Urothelium cell line (cell line): ENCODE measurements at regions not wholly inside any gene's neighbourhood (a gene's known extent, or its start where the extent isn't known, plus 50 kb on each side); places are given as distances from the start of the nearest gene placed in this dataset.

Source experiments
- DNase-seq: peaks from one replicate; pipeline ENCODE4 v3.0.0; 2011; ENCODE audit warnings: low spot score, mixed read lengths
- FAIRE-seq: peaks from 2 replicates; lab custom pipeline; 2011; peaks lifted over from hg19 to GRCh38; lab: Jason Lieb, UNC

- DNase-seq (no peak), FAIRE-seq (no peak)
Observed at GRCh38 chr2:128639693-128640092, 321.0 kb upstream of the HS6ST1 start.

DNA sequence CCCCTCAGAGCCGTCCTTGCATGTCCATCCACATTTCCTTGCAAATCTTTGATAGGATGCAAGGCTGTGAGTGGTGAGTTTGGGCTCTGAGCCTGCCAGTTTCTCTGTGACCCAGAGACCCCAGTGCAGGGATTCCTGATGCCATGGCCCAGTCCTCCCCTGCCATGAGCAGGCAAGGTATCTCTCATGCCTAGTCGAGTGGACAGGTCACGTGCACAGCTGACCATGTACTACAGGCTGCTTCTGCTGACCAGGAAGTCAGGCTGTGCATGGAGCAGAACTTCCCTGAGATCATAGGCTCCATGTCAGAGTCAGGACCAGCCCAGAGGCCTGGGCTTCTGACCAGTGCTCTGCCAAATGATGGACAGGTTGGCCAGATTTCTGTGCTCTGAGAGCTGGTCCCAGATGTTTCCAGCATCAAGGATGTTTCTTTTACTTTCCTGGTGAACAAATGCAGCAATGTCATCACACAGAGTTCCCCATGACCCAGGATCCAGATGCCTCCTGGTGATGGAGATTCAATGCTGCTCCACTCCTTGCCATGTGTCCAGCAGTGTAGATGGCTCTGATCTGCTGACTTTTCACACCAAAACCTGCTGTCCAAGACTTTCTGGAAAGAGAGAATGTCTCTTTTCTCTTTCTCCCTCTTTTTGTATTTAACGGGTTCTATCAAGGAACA lies 321.6 kb upstream of the HS6ST1 start:
- FAIRE-seq (no peak), DNase-seq (no peak)

GRCh38 chr2:128640845-128641360 lies 322.2 kb upstream of the HS6ST1 start:
- FAIRE-seq: no peak
- no peak for DNase-seq

DNA sequence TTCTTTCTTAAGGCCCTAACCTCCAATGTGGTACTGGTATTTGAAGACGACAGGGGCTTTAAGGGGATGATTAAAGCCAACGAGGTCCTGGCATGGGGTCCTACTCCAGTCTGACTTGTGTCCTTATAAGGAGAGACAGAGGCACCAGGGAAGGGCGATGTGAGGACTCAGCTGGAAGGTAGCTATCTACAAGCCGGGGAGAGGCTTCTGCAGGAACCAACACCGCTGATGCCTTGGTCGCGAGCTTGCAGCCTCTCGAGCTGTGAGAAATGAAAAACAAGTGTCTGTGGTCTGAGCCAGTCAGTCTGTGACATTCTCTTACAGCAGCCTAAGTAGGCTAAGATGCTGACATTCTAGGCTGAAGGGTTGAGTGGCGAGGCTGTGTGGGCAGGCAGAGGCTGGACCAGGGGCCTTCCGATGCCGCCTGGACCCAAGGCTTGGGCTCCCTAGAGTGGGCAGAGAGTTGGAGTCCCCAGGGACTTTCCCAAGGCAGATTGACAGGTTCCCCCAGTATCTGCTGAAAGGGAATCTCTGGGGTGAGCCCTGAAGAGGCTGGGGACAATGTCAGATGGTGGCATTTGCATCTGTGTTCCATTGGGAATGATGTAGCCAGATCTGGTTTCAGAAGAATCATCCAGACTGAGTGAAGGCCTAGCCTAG lies 322.9 kb upstream of the HS6ST1 start:
- no peak for FAIRE-seq
- DNase-seq: no peak

DNA sequence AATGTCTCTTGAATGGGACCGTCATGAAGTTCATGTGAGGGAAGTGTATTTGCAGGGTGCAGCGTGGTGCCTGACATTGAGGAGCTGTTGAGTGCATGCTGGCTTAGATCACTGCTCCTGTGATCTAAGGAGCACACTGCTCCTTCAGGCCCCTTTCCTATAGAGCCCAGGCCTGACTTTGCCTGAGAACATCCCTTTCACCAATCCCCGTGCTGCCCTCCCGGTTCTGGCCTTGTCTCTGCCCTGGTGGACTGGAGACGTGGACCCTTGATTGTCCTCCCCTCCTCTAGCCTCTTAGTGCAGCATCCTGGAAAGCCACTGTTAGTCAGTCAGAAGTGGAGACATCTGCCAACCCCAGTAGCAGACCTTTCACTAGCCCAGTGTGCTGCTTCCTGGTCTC lies 323.6 kb upstream of the HS6ST1 start:
- FAIRE-seq (no peak), DNase-seq (no peak)

DNA sequence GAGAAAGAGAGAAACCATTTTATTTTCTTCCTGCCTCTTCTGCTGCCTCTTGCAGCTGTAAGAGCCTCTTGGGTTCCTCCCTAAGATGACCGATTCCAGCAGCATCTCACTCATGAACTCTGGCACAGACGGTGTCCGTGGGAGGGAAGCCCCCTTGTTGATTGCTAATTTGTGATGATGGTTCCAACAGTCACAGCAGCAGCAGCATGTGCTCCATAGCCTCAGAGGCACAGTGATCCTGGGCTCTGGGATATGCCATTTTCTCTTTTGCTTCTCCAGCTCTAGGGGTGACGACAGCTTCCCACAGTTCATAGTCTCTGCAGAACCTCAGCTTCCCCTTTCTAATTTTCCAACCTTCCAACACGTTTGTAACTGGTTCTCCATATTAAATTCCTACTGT lies 324.2 kb upstream of the HS6ST1 start:
- no peak for DNase-seq
- no peak for FAIRE-seq

DNA sequence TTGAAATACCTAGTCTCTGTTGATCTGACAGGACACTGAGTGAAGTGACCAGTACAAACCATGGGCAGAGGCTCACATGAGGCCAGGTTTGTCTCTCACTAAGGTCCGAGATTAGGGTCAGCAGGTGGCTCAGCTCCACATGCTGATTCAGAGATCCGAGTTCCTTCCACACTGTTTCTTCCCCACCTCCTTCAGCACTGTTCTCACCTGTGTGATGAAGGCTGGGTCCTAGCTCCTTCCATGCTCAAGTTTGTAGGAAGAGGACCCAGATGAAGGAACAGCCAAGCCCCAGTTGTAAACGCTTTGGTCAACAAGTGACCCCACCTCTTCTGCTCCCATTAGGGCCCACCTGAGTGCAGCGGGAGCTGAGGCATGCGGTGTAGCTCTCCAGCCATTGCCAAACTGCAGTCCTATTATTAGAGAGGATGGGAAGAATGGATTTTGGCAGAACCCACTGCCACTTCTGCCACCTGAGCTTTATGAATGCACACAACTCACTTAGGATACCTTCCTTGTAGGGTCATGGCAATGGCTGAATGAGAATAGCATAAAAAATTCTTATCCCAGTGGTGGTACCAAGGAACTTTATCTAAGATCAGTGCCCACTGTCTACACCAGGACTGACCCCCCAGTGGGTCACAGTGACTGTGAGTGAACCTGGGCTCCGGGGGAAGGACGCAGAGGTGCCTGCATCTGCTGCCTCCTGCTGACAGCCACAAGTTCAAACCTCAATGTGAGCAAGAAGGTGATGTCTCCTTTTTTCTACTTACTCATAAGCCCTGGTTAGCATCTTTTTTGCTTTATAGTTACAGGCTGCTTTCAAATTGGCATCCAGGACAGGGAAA lies 324.8 kb upstream of the HS6ST1 start:
- DNase-seq: no peak

GRCh38 chr2:128644156-128644555 lies 325.5 kb upstream of the HS6ST1 start:
- FAIRE-seq (no peak), DNase-seq (no peak)

More for the DNA sequence above, 324.8 kb upstream of the HS6ST1 start:
- FAIRE-seq: no peak

GRCh38 chr2:128644718-128645256 lies 326.1 kb upstream of the HS6ST1 start:
- DNase-seq (no peak), FAIRE-seq (peak; percentile 81)

DNA sequence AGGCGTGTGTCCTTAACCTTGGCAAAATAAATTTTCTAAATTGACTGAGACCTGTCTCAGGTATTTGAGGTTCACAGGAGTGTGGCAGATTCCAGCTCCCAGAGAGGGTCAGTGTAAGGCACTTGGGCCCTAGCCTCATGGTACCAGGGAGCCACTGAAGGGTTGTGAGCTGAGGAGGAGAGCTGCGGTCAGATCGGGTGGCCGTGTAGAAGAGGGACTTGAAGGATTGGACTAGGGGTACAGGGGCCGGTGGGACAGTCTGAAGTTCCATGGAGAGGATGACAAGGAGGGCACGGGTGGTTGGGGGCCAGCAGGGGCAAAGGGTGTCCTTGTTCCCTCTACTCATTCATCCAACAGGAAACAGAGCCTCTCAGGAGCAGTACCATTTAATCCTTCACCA lies 327.0 kb upstream of the HS6ST1 start:
- FAIRE-seq: no peak

DNA sequence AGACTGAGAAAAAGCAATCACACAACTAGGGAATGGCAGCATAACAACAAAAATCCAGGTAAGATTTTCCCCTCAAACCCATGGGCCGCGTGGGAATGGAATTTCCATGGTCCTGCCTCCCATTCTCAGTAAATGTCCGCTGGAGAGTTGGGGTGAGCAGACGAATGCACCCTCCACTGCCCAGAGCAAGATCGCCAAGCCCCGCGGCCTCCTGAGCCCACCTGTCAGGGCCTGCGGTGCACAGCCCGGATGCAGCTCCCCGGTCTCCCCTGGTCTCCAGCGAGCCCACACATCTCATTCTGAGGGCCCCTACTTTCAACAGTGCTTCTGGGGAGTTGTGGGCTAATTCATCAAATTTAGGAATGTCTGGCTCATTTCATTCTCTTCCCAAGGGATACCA lies 327.4 kb upstream of the HS6ST1 start:
- FAIRE-seq (no peak), DNase-seq (no peak)

More for the DNA sequence above, 327.0 kb upstream of the HS6ST1 start:
- DNase-seq: no peak

DNA sequence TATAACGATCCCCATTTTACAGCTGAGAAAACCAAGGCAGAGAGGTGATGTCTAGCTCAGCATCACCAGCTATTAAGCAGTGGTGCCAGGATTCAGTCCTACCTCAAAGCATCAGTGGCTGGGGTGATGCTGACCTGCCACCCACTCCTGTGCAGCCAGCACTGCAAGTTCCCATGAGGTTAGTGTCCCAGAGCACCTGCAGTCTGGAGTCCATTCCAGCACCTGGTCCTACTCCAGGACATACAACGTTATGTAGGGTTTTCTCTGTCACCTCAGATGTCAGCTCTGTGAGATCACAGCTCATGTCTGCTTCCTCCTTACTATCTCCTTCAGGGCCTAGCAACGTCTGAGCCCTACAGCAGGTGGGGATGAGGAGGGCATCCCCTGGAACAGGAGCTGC lies 328.0 kb upstream of the HS6ST1 start:
- FAIRE-seq: peak; percentile 35
- DNase-seq: no peak

DNA sequence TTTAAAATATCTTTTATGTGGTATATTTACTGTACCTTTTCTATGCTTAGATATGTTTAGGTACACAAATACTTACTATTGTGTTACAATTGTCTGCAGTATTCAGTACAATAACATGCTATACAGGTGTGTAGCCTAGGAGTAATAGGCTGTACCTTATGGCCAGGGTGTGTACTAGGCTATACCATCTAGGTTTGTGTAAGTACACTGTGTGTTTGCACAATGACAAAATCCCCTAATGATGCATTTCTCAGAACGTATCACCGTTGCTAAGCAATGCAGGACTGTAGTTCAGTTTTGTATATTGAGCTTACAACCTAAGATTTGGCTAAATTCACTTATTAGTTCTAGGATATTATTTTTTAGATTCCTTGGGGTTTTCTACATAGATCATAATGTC lies 332.3 kb upstream of the HS6ST1 start:
- no peak for FAIRE-seq
- no peak for DNase-seq

DNA sequence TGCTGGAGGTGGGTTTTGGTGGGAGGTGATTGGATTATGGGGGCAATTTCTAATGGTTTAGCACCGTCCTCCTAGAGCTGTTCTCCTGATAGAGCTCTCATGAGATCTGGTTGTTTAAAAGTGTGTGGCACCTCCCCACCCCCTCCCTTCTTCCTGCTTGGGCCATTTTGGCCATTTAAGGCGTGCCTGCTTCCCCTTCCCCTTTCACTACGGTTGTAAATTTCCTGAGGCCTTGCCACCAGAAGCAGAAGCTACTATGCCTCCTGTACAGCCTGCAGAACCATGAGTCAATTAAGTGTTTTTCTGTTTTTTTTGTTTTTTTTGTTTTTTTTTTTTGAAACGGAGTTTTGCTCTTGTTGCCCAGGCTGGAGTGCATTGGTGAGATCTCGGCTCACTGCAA lies 335.7 kb upstream of the HS6ST1 start:
- FAIRE-seq: no peak
- no peak for DNase-seq

GRCh38 chr2:128660836-128661235 lies 342.2 kb upstream of the HS6ST1 start:
- DNase-seq (no peak), FAIRE-seq (no peak)

DNA sequence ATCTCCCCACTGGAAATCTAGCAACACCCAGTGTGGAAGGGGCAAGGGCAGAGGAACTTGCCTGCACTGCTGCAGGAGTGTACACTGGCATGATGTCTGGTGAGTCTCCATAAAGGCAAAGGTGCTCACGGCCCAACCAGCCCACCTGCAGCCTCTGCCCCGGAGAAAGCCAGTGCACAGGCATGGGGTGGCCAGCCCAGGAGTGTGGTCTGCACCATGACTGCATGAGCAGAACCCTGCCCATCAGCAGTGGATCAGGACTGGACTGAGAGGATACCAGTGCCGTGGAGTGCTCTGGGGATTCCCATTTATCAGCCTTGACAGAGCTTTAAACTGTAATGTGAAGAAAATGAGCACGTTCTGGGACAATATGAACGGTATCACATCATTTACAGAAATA lies 342.6 kb upstream of the HS6ST1 start:
- DNase-seq: peak; percentile 5
- FAIRE-seq: no peak

- no peak for FAIRE-seq
- peak; percentile 2 for DNase-seq
Observed at GRCh38 chr2:128662051-128662471, 343.4 kb upstream of the HS6ST1 start.

- DNase-seq (peak; percentile 4), FAIRE-seq (no peak)
Observed at GRCh38 chr2:128663371-128664050, 344.8 kb upstream of the HS6ST1 start.

DNA sequence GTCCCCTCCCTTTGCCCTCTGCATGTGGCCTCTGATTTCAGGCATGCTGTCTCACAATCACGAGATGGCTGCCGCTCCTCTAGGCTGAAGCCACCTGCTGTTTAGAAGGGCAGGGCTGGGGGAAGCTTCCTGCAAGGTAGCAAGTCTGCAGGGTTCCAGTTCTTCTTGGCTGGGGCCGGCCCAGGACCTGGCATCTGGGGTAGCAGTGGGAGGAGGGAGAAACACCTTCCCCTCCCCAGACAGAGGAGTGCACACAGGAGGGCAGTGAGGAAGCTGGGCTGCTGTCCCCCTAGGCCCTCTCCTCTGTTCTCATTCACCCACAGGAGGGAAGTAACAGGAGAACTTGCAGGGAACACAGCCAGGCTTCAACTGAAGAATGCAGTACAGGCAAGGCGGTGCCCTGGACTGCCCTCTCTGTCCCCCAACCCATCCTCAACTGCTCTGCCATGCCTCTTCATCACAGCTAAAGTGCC lies 345.9 kb upstream of the HS6ST1 start:
- DNase-seq (peak; percentile 4), FAIRE-seq (no peak)

DNA sequence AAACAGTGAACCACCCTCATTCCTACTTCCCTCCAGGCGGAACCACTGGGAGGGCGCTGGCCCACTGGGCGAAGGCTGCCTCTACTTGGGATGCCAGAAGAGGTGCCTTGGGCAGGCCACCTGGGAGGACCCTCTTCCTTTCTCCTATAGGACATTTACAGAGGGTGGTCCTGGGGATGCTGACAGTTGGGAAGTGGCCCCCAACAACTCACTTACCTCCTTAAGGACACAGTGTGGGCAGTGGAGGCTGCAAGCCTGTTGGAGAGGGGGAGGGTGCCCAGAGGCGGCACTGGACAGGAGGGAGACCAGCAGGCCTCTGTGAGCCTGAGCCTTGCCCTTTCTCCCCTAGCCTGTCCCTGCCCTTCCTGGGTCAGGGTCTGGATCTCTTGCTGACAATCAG lies 346.4 kb upstream of the HS6ST1 start:
- no peak for FAIRE-seq
- DNase-seq: peak; percentile 2

GRCh38 chr2:128666596-128666995 lies 347.9 kb upstream of the HS6ST1 start:
- DNase-seq (peak; percentile 4), FAIRE-seq (no peak)
